NB4 (cell line): ENCODE measurements at regions not wholly inside any gene's neighbourhood (a gene's known extent, or its start where the extent isn't known, plus 50 kb on each side); places are given as distances from the start of the nearest gene placed in this dataset.

Experiments used
- DNase-seq: peaks from one replicate; pipeline ENCODE4 v3.0.0; 2010; ENCODE audit warnings: low read depth
- H3K4me3 ChIP-seq: one replicate; pipeline ENCODE4 v1.5.1; 2011; ENCODE audit warnings: mild to moderate bottlenecking, low read depth, low read length, moderate library complexity
- MYC ChIP-seq: IDR thresholded peaks from 2 replicates; pipeline ENCODE4 v1.6.1; 2011; ENCODE audit warnings: low read depth, low read length
- POLR2A ChIP-seq: IDR thresholded peaks from 2 replicates; pipeline ENCODE4 v1.6.1; 2011; ENCODE audit warnings: mild to moderate bottlenecking; ENCODE audit not compliant: insufficient read length; ENCODE audit errors: extremely low read depth
- TF ChIP-seq, protein P1 (sequence below): IDR thresholded peaks from 2 replicates; pipeline ENCODE4 v1.6.1; 2011; ENCODE audit warnings: low read depth, low read length
- TF ChIP-seq, protein P2 (sequence below): IDR thresholded peaks from one replicate; pipeline ENCODE4 v1.5.1; 2012; ENCODE audit warnings: low read depth, low read length

GRCh38 chr1:60950224-60951063 lies 131.9 kb upstream of the NFIA start:
- H3K4me3 ChIP-seq: no peak overlapping the region
- no peak for DNase-seq
- TF ChIP-seq, protein P1, sequence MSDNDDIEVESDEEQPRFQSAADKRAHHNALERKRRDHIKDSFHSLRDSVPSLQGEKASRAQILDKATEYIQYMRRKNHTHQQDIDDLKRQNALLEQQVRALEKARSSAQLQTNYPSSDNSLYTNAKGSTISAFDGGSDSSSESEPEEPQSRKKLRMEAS: no peak
- TF ChIP-seq MYC: no peak
- no peak for TF ChIP-seq POLR2A
- TF ChIP-seq, protein P2, sequence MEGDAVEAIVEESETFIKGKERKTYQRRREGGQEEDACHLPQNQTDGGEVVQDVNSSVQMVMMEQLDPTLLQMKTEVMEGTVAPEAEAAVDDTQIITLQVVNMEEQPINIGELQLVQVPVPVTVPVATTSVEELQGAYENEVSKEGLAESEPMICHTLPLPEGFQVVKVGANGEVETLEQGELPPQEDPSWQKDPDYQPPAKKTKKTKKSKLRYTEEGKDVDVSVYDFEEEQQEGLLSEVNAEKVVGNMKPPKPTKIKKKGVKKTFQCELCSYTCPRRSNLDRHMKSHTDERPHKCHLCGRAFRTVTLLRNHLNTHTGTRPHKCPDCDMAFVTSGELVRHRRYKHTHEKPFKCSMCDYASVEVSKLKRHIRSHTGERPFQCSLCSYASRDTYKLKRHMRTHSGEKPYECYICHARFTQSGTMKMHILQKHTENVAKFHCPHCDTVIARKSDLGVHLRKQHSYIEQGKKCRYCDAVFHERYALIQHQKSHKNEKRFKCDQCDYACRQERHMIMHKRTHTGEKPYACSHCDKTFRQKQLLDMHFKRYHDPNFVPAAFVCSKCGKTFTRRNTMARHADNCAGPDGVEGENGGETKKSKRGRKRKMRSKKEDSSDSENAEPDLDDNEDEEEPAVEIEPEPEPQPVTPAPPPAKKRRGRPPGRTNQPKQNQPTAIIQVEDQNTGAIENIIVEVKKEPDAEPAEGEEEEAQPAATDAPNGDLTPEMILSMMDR: no peak

DNA sequence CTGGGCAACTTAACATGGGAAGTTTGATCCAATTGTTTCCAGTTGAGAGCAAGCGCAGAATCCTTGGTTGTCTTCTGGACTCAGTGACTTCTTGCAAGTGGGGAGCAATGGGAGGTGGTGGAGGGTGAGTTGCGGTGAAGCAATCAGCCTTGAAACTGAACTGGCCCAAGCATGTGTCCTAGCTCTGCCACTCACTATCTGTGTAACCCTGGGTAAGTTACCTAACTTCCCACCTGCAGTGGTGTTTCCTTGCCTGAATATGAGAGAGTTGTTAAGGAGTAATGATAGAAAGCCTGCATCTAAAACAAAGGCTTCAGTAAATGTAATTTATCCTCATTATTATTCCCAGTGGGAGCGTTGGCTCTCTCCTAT lies 132.5 kb upstream of the NFIA start:
- no peak overlapping the region for H3K4me3 ChIP-seq
- TF ChIP-seq MYC (no peak), POLR2A (no peak)
- TF ChIP-seq, protein P1: no peak
- TF ChIP-seq, protein P2: no peak
- DNase-seq: no peak

DNA sequence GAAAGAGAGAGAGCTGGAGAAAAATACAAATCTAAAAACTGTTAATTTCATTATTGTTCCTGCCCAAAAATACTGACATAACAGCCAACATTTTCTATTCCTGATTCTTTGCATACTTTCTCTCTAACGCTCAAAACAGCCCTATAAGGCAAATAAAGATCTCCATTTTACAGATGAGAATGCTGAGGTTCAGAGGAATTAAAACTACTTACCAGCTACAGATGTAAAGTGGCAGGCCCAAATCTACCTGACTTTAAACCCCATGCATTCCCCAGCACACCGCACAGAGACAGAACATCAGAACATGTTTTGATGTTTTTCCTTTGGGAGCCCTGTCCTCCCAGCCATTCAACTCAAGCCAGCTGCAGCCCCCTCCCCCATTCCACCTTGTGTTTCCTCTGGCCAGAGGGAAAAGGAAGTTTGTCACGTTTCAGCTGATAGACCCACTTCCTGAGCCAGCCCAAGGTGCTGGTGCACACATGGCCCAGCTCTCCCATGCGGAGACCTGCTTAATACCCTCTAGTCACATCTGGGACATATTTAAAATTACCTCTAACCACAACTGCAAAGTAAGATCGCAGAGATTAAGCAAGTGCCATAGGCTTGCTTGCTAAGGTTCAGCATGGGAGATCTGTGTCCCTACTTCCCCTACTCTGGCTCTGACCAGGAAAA lies 133.1 kb upstream of the NFIA start:
- no peak overlapping the region for H3K4me3 ChIP-seq
- TF ChIP-seq, protein P2: no peak
- TF ChIP-seq, protein P1: no peak
- TF ChIP-seq POLR2A: no peak
- TF ChIP-seq MYC: no peak
- no peak for DNase-seq

DNA sequence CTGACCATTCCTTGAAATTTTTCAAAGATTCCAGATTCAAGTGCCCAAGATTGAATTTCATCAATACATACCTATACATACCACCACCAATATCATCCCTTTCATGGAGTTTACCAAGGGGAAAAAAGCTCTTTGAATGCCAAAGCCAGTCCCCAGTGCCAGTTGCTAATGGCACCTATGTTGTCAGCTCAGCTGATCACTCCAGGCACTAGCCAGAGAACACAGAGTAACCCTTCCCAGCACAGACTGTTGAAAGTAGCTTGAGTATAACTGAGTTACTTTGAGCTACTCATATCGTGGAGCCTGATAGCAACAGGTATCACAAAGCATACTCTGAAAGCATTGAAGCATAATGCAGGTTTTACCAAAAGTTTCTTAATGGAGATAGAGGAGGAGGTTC lies 133.9 kb upstream of the NFIA start:
- H3K4me3 ChIP-seq: no peak overlapping the region
- TF ChIP-seq MYC (no peak), POLR2A (no peak)
- TF ChIP-seq, protein P2: no peak
- TF ChIP-seq, protein P1: no peak
- no peak for DNase-seq

- TF ChIP-seq MYC (no peak), POLR2A (no peak)
- TF ChIP-seq, protein P2: no peak
- TF ChIP-seq, protein P1: no peak
- H3K4me3 ChIP-seq: no peak overlapping the region
- no peak for DNase-seq
Measured at GRCh38 chr1:60947367-60947766, 135.0 kb upstream of the NFIA start.
